ENCODE measurements at regions not wholly inside any gene's neighbourhood (a gene's known extent, or its start where the extent isn't known, plus 50 kb on each side); places are given as distances from the start of the nearest gene placed in this dataset.

DNA sequence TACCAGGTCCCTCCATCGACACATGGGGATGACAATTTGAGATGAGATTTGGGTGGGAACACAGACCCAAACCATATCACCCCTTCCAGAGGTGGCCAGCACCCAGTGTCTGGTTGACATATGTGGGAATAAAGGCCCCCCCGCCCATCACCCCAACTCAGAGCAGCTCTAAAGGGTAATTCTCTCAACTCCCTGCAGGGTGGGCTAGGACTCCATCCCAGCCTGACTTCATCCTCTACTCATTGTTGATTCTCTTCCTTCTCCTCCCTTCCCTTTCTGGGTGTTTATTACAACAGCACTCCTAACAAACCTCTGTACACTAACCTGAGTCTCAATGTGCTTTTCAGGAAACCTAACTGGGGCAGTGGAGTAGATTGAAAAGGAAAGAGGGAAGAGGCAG lies 339.9 kb downstream of the ACTL7B start:
- H3K4me1 ChIP-seq (ENCODE audit: control insufficient read depth, insufficient read depth, low read length): no peaks in the 10 kb centered on the region
- no peaks in the 10 kb centered on the region for H3K36me3 ChIP-seq (ENCODE audit: control insufficient read depth in 2 of 2, insufficient read depth in 1 of 2, low read length in 2 of 2)
- no peak overlapping the region for H3K27ac ChIP-seq (ENCODE audit: extremely low read depth, low read depth, low read length)
- H3K9me3 ChIP-seq (ENCODE audit: control insufficient read depth, insufficient read depth, low read depth, low read length): no peaks in the 10 kb centered on the region
- TF ChIP-seq, protein P1, sequence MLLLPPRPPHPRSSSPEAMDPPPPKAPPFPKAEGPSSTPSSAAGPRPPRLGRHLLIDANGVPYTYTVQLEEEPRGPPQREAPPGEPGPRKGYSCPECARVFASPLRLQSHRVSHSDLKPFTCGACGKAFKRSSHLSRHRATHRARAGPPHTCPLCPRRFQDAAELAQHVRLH (tag by site-specific recombination; IDR thresholded peaks at IDR 0.05): no peak
- TF ChIP-seq ZNF146 (tag by site-specific recombination; IDR thresholded peaks at IDR 0.05) (no peak), ZNF544 (tag by site-specific recombination; IDR thresholded peaks at IDR 0.05) (no peak), ZNF747 (tag by site-specific recombination; IDR thresholded peaks at IDR 0.05) (no peak), PRDM1 (tag by site-specific recombination; IDR thresholded peaks at IDR 0.05) (no peak), SCRT2 (tag by site-specific recombination; IDR thresholded peaks at IDR 0.05) (no peak), ZNF600 (tag by site-specific recombination; IDR thresholded peaks at IDR 0.05) (no peak), ZSCAN30 (tag by site-specific recombination; IDR thresholded peaks at IDR 0.05) (no peak), ZNF16 (tag by site-specific recombination; IDR thresholded peaks at IDR 0.05; ENCODE audit: low read depth) (no peak), ZNF24 (tag by site-specific recombination; IDR thresholded peaks at IDR 0.05) (no peak), ZSCAN23 (tag by site-specific recombination; IDR thresholded peaks at IDR 0.05) (no peak), SP2 (tag by site-specific recombination; IDR thresholded peaks at IDR 0.05) (no peak), PRDM4 (tag by site-specific recombination; IDR thresholded peaks at IDR 0.05) (no peak)
- TF ChIP-seq, protein P2, sequence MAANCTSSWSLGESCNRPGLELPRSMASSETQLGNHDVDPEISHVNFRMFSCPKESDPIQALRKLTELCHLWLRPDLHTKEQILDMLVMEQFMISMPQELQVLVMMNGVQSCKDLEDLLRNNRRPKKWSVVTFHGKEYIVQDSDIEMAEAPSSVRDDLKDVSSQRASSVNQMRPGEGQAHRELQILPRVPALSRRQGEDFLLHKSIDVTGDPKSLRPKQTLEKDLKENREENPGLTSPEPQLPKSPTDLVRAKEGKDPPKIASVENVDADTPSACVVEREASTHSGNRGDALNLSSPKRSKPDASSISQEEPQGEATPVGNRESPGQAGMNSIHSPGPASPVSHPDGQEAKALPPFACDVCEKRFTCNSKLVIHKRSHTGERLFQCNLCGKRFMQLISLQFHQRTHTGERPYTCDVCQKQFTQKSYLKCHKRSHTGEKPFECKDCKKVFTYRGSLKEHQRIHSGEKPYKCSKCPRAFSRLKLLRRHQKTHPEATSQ (tag by site-specific recombination; IDR thresholded peaks at IDR 0.05): no peak
- ChIA-PET POLR2A (no interaction called here), CTCF (interaction anchor here (0.6 to 1.2 kb wide), 4 partner anchors 25 to 1094 kb away, joined by 3 to 4 read pairs (median 3); no protein-coding TSS in a partner anchor)
- no peak overlapping the region for H3K4me3 ChIP-seq (ENCODE audit: low read depth, low read length)

DNA sequence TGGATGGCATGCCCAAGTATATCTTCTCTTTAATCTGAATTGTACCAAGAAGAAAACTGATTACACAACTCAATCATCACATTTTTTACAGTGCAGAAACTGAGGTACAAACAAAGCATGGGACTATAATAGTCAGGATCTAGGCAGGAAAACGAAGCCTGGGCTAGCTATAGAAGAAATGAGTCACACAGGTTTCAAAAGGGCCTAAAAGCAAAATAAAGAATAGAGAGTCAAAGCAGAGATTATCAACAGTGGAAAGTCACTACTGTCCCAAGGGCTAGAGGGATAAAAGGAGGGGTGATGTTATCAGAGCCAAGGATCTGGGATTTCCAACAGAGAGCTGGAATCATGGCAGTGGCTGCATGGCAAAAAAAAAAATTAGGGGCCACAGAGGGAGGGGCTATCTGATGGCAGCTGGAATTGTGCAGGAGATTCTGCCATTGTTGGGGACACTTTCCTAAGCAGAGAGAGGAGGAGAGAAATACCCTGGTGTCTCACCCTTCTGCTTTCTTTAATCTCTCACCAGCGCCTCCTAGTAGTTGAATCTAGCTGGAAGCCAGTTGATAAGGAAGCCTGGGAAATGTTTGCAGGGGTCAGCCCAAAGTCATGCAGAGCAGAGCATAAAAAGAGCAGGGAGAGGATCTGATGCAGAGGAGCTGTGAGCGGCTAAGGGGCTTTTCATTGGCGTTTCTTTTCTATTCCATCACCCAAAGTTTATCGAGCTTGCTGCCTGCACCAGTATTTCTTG lies 343.2 kb downstream of the ACTL7B start:
- TF ChIP-seq ZNF626 (tag by site-specific recombination; IDR thresholded peaks at IDR 0.05) (no peak), ZNF112 (tag by site-specific recombination; IDR thresholded peaks at IDR 0.05) (no peak), ZNF501 (tag by site-specific recombination; IDR thresholded peaks at IDR 0.05) (no peak), ZNF48 (tag by site-specific recombination; IDR thresholded peaks at IDR 0.05) (no peak), ZNF416 (tag by site-specific recombination; IDR thresholded peaks at IDR 0.05) (no peak), ZNF677 (tag by site-specific recombination; IDR thresholded peaks at IDR 0.05) (no peak), ZNF433 (tag by site-specific recombination; IDR thresholded peaks at IDR 0.05; ENCODE audit: low read depth) (no peak), KLF17 (tag by site-specific recombination; IDR thresholded peaks at IDR 0.05) (no peak), HIC1 (tag by site-specific recombination; IDR thresholded peaks at IDR 0.05) (no peak)
- H3K27ac ChIP-seq (ENCODE audit: extremely low read depth, low read depth, low read length): no peak overlapping the region
- no peak overlapping the region for H3K4me3 ChIP-seq (ENCODE audit: low read depth, low read length)
- no peaks in the 10 kb centered on the region for H3K9me3 ChIP-seq (ENCODE audit: control insufficient read depth, insufficient read depth, low read depth, low read length)
- H3K4me1 ChIP-seq (ENCODE audit: control insufficient read depth, insufficient read depth, low read length): no peaks in the 10 kb centered on the region
- POLR2A ChIA-PET: no interaction called here
- H3K36me3 ChIP-seq (ENCODE audit: control insufficient read depth in 2 of 2, insufficient read depth in 1 of 2, low read length in 2 of 2): no peaks in the 10 kb centered on the region
- CTCF ChIA-PET: interaction anchor here (0.6 to 0.7 kb wide), 3 partner anchors 31 to 114 kb away, joined by 3 to 4 read pairs (median 3); no protein-coding TSS in a partner anchor
